HEK293T (cell line): ENCODE measurements at regions not wholly inside any gene's neighbourhood (a gene's known extent, or its start where the extent isn't known, plus 50 kb on each side); places are given as distances from the start of the nearest gene placed in this dataset.

ENCODE experiments used
- FOXA1 ChIP-seq: fragments of 450-650 bp; IDR thresholded peaks from 2 replicates; pipeline ENCODE4 v1.6.1; 2016; ENCODE audit warnings: mild to moderate bottlenecking
- FOXK2 ChIP-seq: fragments of 450-650 bp; IDR thresholded peaks from 2 replicates; pipeline ENCODE4 v1.6.1; 2016; ENCODE audit warnings: mild to moderate bottlenecking
- FOXM1 ChIP-seq: fragments of 450-650 bp; IDR thresholded peaks from 2 replicates; pipeline ENCODE4 v1.6.1; 2017; ENCODE audit warnings: mild to moderate bottlenecking, borderline replicate concordance
- NFRKB ChIP-seq: fragments of 450-650 bp; IDR thresholded peaks from 2 replicates; pipeline ENCODE4 v1.6.1; 2016; ENCODE audit warnings: mild to moderate bottlenecking, moderate library complexity
- SP1 ChIP-seq: fragments of 450-650 bp; IDR thresholded peaks from 2 replicates; pipeline ENCODE4 v1.6.1; 2017
- SUZ12 ChIP-seq: fragments of 450-650 bp; IDR thresholded peaks from 2 replicates; pipeline ENCODE4 v1.6.1; 2016; ENCODE audit warnings: mild to moderate bottlenecking
- ZNF384 ChIP-seq: fragments of 450-650 bp; IDR thresholded peaks from 2 replicates; pipeline ENCODE4 v1.6.1; 2016

GRCh38 chr13:106355866-106356265 lies 179.6 kb downstream of the EFNB2 start:
- TF ChIP-seq NFRKB (no peak), SP1 (no peak), SUZ12 (no peak), FOXK2 (no peak), ZNF384 (no peak), FOXA1 (no peak), FOXM1 (no peak)
